Esophagus muscularis mucosa (tissue), 4 donors: ENCODE measurements at regions not wholly inside any gene's neighbourhood (a gene's known extent, or its start where the extent isn't known, plus 50 kb on each side); places are given as distances from the start of the nearest gene placed in this dataset.

Experiments
- DNase-seq: peaks from one replicate; pipeline ENCODE4 v3.0.0-alpha.2; 2017; ENCODE audit errors: extremely low spot score
- H3K27ac ChIP-seq, 4 donors: fragments of 200-600 bp; sonication (generic); replicated peaks in 1 of 4; 1 replicate in 3 of 4; 2 replicates in 1 of 4; pipeline ENCODE4 v1.5.1; 2016 to 2019; ENCODE audit warnings: mild to moderate bottlenecking in 1 of 4
- H3K27me3 ChIP-seq, 4 donors: fragments of 200-600 bp; sonication (generic); one replicate each; pipeline versions ENCODE4 v1.5.1 to v1.6.0; 2016 to 2019
- H3K36me3 ChIP-seq, 4 donors: fragments of 200-600 bp; sonication (generic); one replicate each; pipeline ENCODE4 v1.5.1; 2016 to 2019
- H3K4me1 ChIP-seq, 4 donors: fragments of 200-600 bp; sonication (generic); one replicate each; pipeline ENCODE4 v1.5.1; 2016 to 2019
- H3K4me3 ChIP-seq, 4 donors: fragments of 200-600 bp; sonication (generic); 1 replicate in 2 of 4; 2 replicates in 2 of 4; pipeline ENCODE4 v1.5.1; 2016 to 2019; ENCODE audit warnings: mild to moderate bottlenecking in 4 of 4, moderate library complexity in 1 of 4
- H3K9me3 ChIP-seq, 4 donors: fragments of 200-600 bp; sonication (generic); 1 replicate in 3 of 4; 2 replicates in 1 of 4; pipeline ENCODE4 v1.5.1; 2016 to 2019
- EP300 ChIP-seq: sonication (generic); formaldehyde crosslinking; IDR thresholded peaks from one replicate; pipeline ENCODE4 v1.6.1; 2017; ENCODE audit warnings: antibody characterized with exemption
- POLR2A ChIP-seq: fragments of 450-650 bp; IDR thresholded peaks from one replicate; pipeline ENCODE4 v1.6.1; 2017; ENCODE audit warnings: antibody characterized with exemption, moderate library complexity, mild to moderate bottlenecking, low read depth
- POLR2AphosphoS5 ChIP-seq, 2 donors: sonication (generic); formaldehyde crosslinking; IDR thresholded peaks; one replicate each; pipeline ENCODE4 v1.6.1; 2017; ENCODE audit warnings: antibody characterized with exemption in 2 of 2
- WGBS: methylation state at CpG from one replicate; pipeline ENCODE4 v1.1.5; 2018; 5-methylcytosine and 5-hydroxymethylcytosine counted together
- intact Hi-C: fragments of 100-400 bp; cut with DNase I; formaldehyde crosslinking; loops from one replicate; pipeline ENCODE4 v1.15.1; 2023
- TF ChIP-seq, protein P1 (sequence below), 3 experiments: fragments of 200-600 bp in 2 of 3; fragments of 450-650 bp in 1 of 3; sonication (generic) in 2 of 3; IDR thresholded peaks; one replicate each; pipeline ENCODE4 v1.5.1; 2017 to 2019; ENCODE audit warnings: antibody characterized with exemption in 3 of 3, mild to moderate bottlenecking in 2 of 3, moderate library complexity in 1 of 3

DNA sequence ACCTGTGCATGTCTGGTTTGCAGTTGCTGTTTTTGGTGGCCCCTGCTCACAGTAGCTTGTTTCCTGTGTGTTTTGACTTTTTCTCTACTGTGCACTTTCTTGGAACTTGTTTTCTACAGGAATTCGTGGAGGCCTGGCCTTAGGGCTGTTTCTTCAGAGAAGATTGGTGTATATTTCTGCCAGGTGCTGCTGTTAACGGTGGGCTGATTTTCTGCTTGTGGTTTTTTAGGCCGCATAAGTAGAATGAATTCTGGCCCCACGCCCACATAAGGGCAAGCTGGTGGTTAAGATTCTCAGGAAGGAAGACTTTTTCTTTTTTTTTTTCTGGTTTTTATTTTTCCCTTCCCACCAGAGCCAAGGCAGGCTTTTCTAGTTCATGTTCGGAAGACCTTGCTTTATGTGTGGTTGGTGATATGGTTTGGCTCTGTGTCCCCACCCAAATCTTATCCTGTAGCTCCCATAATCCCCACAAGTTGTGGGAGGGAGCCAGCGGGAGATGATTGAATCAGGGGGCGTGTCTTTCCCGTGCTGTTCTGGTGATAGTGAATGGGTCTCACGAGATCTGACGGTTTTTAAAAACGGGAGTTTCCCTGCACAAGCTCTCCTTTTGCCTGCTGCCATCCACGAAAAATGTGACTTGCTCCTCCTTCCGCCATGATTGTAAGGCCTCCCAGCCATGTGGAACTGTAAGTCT, 71.5 kb upstream of the DISP3 start:
- H3K27me3 ChIP-seq = peaks cover 0 to 59% (median 2%) of the 10 kb centered on the region in 4 donors
- no peak overlapping the region for H3K27ac ChIP-seq
- no peaks in the 10 kb centered on the region for H3K4me1 ChIP-seq
- H3K9me3 ChIP-seq = peaks cover 0 to 10% (median 5%) of the 10 kb centered on the region in 4 donors
- TF ChIP-seq EP300 (no peak), POLR2AphosphoS5 (IDR thresholded peaks at IDR 0.05) (no peak), POLR2A (no peak)
- TF ChIP-seq, protein P1, sequence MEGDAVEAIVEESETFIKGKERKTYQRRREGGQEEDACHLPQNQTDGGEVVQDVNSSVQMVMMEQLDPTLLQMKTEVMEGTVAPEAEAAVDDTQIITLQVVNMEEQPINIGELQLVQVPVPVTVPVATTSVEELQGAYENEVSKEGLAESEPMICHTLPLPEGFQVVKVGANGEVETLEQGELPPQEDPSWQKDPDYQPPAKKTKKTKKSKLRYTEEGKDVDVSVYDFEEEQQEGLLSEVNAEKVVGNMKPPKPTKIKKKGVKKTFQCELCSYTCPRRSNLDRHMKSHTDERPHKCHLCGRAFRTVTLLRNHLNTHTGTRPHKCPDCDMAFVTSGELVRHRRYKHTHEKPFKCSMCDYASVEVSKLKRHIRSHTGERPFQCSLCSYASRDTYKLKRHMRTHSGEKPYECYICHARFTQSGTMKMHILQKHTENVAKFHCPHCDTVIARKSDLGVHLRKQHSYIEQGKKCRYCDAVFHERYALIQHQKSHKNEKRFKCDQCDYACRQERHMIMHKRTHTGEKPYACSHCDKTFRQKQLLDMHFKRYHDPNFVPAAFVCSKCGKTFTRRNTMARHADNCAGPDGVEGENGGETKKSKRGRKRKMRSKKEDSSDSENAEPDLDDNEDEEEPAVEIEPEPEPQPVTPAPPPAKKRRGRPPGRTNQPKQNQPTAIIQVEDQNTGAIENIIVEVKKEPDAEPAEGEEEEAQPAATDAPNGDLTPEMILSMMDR (IDR thresholded peaks at IDR 0.05) = no peak
- no peaks in the 10 kb centered on the region for H3K36me3 ChIP-seq
- no peak overlapping the region for H3K4me3 ChIP-seq
- WGBS = 71% methylated on average over 13 of the region's 13 CpGs
- no peak for DNase-seq
- intact Hi-C loops = no loop called here

DNA sequence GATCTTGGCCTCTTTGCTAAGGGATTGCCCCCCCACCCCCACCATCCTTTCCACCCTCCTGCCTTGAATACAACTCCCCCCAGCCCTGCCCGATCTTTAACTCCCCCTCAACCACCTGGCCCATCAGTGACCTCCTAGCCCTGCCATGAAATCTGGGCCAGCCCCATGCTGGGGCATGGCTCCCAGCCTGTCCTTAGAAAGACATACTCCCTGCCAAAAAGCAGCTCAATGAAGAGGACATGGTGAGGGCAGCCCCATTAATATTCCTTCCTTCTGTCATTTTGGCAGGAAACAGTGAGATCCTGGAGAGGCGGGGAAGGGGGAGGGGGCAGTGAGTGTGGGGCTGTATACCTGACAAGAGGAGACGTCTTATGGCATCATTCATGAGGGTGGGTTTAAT, 66.8 kb upstream of the DISP3 start:
- TF ChIP-seq POLR2AphosphoS5 (IDR thresholded peaks at IDR 0.05) (no peak), POLR2A (no peak), EP300 (no peak)
- TF ChIP-seq, protein P1 (IDR thresholded peaks at IDR 0.05) = no peak
- H3K4me3 ChIP-seq = no peak overlapping the region
- no peak for DNase-seq
- peaks cover 0 to 88% (median 9%) of the 10 kb centered on the region in 4 donors for H3K27me3 ChIP-seq
- no peaks in the 10 kb centered on the region for H3K4me1 ChIP-seq
- WGBS = 52% methylated on average over 3 of the region's 3 CpGs
- H3K36me3 ChIP-seq = no peaks in the 10 kb centered on the region
- no peak overlapping the region for H3K27ac ChIP-seq
- H3K9me3 ChIP-seq = peaks cover 0 to 13% (median 1%) of the 10 kb centered on the region in 4 donors
- intact Hi-C loops = no loop called here

DNA sequence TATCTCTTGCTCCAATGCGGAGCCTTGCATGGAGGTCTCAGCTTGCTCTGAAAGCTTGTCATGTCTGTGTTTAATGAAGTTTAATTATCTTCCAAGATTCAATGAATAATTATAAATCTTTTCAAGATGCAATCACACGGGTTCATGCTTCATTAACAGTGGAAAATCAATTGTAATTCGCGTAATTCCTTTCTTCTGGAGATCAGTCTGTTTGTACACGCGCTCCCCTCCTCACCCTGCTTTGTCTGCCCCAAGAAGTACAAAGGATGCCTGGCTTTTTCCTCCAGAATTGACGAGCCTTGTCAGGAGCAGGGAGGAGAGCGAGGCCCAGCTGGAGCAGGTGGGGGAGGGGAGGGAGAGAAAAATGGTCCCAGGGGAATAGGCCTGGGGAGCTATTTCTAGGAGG, 65.0 kb upstream of the DISP3 start:
- H3K27ac ChIP-seq = no peak overlapping the region
- DNase-seq = no peak
- WGBS = 35% methylated on average over 8 of the region's 8 CpGs
- peaks cover 0 to 8% (median 0%) of the 10 kb centered on the region in 4 donors for H3K9me3 ChIP-seq
- no peak overlapping the region for H3K4me3 ChIP-seq
- TF ChIP-seq POLR2AphosphoS5 (IDR thresholded peaks at IDR 0.05) (no peak), POLR2A (no peak), EP300 (no peak)
- TF ChIP-seq, protein P1 (IDR thresholded peaks at IDR 0.05) = no peak
- H3K27me3 ChIP-seq = peaks cover 0 to 93% (median 9%) of the 10 kb centered on the region in 4 donors
- intact Hi-C loops = no loop called here
- H3K36me3 ChIP-seq = no peaks in the 10 kb centered on the region
- H3K4me1 ChIP-seq = no peaks in the 10 kb centered on the region

DNA sequence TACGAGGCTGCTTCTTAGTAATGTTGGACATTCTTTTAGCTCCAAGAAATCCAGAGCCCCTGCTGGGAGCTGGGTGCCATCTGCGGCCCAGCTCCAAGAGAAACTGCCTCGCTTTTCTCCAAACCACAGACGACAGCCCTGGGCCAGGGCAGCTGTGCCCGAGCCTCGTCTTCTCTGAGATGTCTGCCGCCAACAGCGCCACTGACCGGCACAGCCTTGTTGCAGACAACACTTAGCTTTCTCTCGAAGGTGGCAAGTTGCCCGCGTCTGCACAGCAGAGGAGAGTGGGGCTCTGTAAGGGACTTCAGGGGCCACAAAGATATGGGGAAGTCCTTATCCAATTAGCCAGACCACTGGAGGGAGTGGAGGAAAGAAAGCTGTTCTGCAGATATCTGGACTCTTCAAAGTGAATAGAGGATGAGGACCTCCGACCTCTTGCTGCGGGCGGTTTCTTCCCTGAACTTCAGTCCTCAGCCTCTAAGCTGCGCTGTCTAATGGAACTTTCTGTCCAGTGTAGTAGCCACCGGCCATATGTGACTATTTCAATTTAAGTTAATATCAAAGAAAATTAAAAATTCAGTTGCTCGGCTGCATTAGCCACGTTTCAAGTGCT, 63.9 kb upstream of the DISP3 start:
- Histone ChIP-seq H3K36me3 (no peaks in the 10 kb centered on the region), H3K4me3 (no peak overlapping the region), H3K27me3 (peaks cover 0 to 84% (median 9%) of the 10 kb centered on the region in 4 donors), H3K4me1 (no peaks in the 10 kb centered on the region), H3K27ac (no peak overlapping the region), H3K9me3 (peaks cover 0 to 8% (median 0%) of the 10 kb centered on the region in 4 donors)
- no peak for DNase-seq
- WGBS = 84% methylated on average over 19 of the region's 19 CpGs
- intact Hi-C loops = no loop called here
- TF ChIP-seq EP300 = no peak
- no peak for TF ChIP-seq POLR2A
- TF ChIP-seq, protein P1 (IDR thresholded peaks at IDR 0.05) = no peak
- TF ChIP-seq POLR2AphosphoS5 (IDR thresholded peaks at IDR 0.05) = no peak
